ENCODE measurements at regions not wholly inside any gene's neighbourhood (a gene's known extent, or its start where the extent isn't known, plus 50 kb on each side); places are given as distances from the start of the nearest gene placed in this dataset.

DNA sequence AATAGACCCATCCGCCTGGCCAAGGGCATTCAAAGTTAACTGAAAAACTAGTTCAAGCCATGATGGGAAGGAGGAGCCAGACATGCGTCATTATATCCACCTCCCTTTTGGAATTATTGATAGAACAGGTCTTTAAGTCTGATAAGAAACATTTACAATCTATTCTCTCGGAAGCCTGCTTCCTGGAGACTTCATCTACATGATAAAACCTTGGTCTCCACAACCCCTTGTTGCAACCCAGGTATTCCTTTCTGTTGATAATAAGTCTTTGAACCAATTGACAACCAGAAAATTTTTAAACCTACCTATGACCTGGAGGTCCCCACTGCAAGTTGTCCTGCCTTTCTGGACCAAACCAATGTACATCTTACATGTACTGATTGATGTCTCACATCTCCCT is 451.3 kb downstream of the NAF1 start:
- Histone ChIP-seq H3K27ac (ENCODE audit: low read depth, low read length) (no peak overlapping the region), H3K4me1 (ENCODE audit: control insufficient read depth in 3 of 3, insufficient read depth in 3 of 3, low read length in 3 of 3) (no peaks in the 10 kb centered on the region), H3K27me3 (ENCODE audit: control insufficient read depth in 3 of 3, insufficient read depth in 3 of 3, low read length in 3 of 3) (no peaks in the 10 kb centered on the region), H3K36me3 (ENCODE audit: control insufficient read depth in 3 of 3, insufficient read depth in 3 of 3, low read length in 3 of 3) (no peaks in the 10 kb centered on the region), H3K9ac (ENCODE audit: low read depth in 1 of 3, low read length in 3 of 3) (no peak overlapping the region), H3K9me3 (ENCODE audit: control insufficient read depth in 3 of 3, low read length in 3 of 3) (no peaks in the 10 kb centered on the region), H3K4me3 (ENCODE audit: low read length in 3 of 3) (no peak overlapping the region)

DNA sequence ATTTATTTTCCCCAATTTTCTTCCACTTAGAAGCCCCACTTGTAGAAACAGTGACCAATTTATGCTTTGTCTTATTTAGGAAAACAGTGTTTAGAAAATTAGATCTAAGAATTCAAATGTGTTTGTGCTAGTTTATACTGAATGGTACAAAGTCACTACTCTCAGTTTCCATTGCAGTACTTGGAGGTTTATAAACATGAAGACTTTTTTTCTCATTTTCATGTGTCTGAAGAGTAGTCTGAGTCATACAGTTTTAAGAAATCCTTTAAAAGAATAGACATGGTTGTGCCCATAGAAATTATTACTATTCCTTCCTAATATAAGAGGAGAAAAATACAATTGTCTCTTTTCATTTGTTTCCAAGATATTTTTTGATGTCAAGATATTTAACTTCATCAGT is 458.7 kb downstream of the NAF1 start:
- Histone ChIP-seq H3K9me3 (ENCODE audit: control insufficient read depth in 3 of 3, low read length in 3 of 3) (no peaks in the 10 kb centered on the region), H3K36me3 (ENCODE audit: control insufficient read depth in 3 of 3, insufficient read depth in 3 of 3, low read length in 3 of 3) (no peaks in the 10 kb centered on the region), H3K4me3 (ENCODE audit: low read length in 3 of 3) (no peak overlapping the region), H3K9ac (ENCODE audit: low read depth in 1 of 3, low read length in 3 of 3) (no peak overlapping the region), H3K27me3 (ENCODE audit: control insufficient read depth in 3 of 3, insufficient read depth in 3 of 3, low read length in 3 of 3) (no peaks in the 10 kb centered on the region), H3K27ac (ENCODE audit: low read depth, low read length) (no peak overlapping the region), H3K4me1 (ENCODE audit: control insufficient read depth in 3 of 3, insufficient read depth in 3 of 3, low read length in 3 of 3) (no peaks in the 10 kb centered on the region)

DNA sequence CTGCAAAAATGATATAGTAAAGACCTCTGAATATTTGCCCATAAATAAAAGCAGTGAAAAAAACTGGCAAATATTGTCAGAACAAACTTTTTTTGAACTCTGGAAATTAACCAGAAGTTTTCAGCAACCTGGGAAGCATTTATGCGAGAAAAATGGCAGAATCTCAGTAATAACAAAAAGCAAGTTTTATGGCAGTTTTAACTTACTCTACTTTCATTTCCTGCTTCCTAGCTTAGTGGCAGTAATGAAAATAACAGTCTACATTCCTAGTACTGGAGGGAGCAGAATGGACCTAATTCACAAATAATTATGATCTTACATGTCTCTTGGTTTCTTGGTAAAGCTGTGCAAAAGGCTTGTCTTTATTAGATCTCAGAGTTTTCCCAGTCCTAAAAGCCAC is 460.1 kb downstream of the NAF1 start:
- H3K36me3 ChIP-seq (ENCODE audit: control insufficient read depth in 3 of 3, insufficient read depth in 3 of 3, low read length in 3 of 3), result no peaks in the 10 kb centered on the region
- H3K4me3 ChIP-seq (ENCODE audit: low read length in 3 of 3), result peak overlapping the region in 2 of 3 donors; percentile 10 to 15
- H3K4me1 ChIP-seq (ENCODE audit: control insufficient read depth in 3 of 3, insufficient read depth in 3 of 3, low read length in 3 of 3), result no peaks in the 10 kb centered on the region
- peak overlapping the region; percentile 2 to 72 (median 66) for H3K9ac ChIP-seq (ENCODE audit: low read depth in 1 of 3, low read length in 3 of 3)
- peak overlapping the region; percentile 93 for H3K27ac ChIP-seq (ENCODE audit: low read depth, low read length)
- H3K27me3 ChIP-seq (ENCODE audit: control insufficient read depth in 3 of 3, insufficient read depth in 3 of 3, low read length in 3 of 3), result no peaks in the 10 kb centered on the region
- no peaks in the 10 kb centered on the region for H3K9me3 ChIP-seq (ENCODE audit: control insufficient read depth in 3 of 3, low read length in 3 of 3)

DNA sequence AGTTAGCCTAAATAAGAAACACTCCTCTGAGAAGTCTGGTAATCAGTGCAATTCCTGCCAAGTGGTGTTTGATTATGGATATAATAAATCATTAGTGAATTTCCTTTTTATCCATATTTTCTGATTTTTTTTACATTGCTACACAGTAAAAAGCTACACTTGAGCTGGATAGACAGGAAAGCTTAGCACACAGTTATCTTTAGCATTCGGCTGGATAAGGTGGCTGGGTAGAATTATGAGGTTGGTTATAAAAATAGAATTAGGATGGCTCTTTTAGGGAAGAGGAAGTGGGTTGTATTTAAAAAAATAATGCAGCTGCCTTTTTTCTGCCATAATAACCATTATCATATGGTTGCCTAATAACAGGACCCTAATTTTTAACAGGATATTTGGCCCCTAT is 460.6 kb downstream of the NAF1 start:
- no peaks in the 10 kb centered on the region for H3K4me1 ChIP-seq (ENCODE audit: control insufficient read depth in 3 of 3, insufficient read depth in 3 of 3, low read length in 3 of 3)
- H3K27ac ChIP-seq (ENCODE audit: low read depth, low read length), result peak overlapping the region; percentile 93
- H3K27me3 ChIP-seq (ENCODE audit: control insufficient read depth in 3 of 3, insufficient read depth in 3 of 3, low read length in 3 of 3), result no peaks in the 10 kb centered on the region
- H3K4me3 ChIP-seq (ENCODE audit: low read length in 3 of 3), result peak overlapping the region; percentile 10 to 52 (median 15)
- no peaks in the 10 kb centered on the region for H3K36me3 ChIP-seq (ENCODE audit: control insufficient read depth in 3 of 3, insufficient read depth in 3 of 3, low read length in 3 of 3)
- H3K9me3 ChIP-seq (ENCODE audit: control insufficient read depth in 3 of 3, low read length in 3 of 3), result no peaks in the 10 kb centered on the region
- peak overlapping the region; percentile 36 to 72 (median 66) for H3K9ac ChIP-seq (ENCODE audit: low read depth in 1 of 3, low read length in 3 of 3)

DNA sequence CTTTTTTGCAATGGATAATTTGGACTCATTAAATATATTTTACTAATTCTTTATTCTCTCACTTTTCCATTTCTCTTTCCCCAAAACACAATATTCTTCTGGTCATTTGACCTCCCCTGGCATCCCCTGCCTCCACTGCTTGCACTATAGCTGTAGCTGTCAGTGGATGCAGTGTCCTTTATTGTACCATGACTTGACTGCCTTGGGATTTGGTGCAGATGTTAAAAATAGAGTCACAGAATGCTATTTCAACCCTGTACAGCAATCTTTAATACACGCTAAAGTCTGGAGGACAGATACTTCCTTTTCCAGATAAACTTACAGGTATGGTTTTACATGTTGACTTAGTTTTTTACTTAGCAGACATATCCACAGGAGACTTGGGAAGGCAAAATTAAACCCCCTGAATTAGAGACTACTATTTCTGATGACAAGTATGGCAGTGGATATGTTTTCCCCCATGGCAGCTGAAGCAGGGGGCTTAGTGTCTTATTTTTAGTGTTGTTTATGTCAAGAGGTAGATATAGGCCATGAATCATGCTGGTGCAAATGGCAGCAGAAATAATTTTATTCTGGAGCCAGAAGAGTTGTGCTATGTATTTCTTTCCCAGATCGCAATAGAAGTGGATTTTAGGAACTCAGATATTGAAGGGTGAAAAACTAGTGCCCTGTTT is 461.4 kb downstream of the NAF1 start:
- Histone ChIP-seq H3K27ac (ENCODE audit: low read depth, low read length) (peak overlapping the region; percentile 93), H3K36me3 (ENCODE audit: control insufficient read depth in 3 of 3, insufficient read depth in 3 of 3, low read length in 3 of 3) (no peaks in the 10 kb centered on the region), H3K9ac (ENCODE audit: low read depth in 1 of 3, low read length in 3 of 3) (peak overlapping the region; percentile 36 to 72 (median 66)), H3K4me1 (ENCODE audit: control insufficient read depth in 3 of 3, insufficient read depth in 3 of 3, low read length in 3 of 3) (no peaks in the 10 kb centered on the region), H3K4me3 (ENCODE audit: low read length in 3 of 3) (peak overlapping the region; percentile 10 to 41 (median 22)), H3K27me3 (ENCODE audit: control insufficient read depth in 3 of 3, insufficient read depth in 3 of 3, low read length in 3 of 3) (no peaks in the 10 kb centered on the region), H3K9me3 (ENCODE audit: control insufficient read depth in 3 of 3, low read length in 3 of 3) (no peaks in the 10 kb centered on the region)

DNA sequence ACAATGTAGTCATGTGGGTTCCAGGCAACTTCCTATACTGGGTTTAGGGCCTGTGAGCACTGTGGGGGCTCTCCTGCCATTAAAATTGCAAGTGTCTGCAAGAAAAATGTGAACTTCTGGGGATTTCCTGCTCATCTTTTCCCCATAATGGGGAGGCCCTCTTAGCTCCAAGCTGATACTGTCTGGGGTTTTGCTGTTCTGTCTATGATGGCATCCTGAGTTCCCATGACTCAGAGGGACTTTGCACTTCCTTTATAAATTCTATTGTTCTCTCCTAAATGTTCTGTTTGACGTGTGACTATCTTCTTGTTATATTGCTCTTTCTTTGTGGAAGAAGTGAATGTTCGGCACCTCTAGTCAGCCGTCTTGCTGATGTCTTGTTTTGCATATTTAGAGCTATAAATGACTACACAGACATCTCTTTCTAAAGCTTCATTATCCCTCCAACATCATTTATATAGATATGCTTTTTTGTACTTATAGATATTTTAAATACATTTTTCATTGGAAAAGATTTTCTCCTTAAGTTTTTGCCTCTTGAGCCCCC is 465.8 kb downstream of the NAF1 start:
- H3K27me3 ChIP-seq (ENCODE audit: control insufficient read depth in 3 of 3, insufficient read depth in 3 of 3, low read length in 3 of 3), result no peaks in the 10 kb centered on the region
- no peaks in the 10 kb centered on the region for H3K4me1 ChIP-seq (ENCODE audit: control insufficient read depth in 3 of 3, insufficient read depth in 3 of 3, low read length in 3 of 3)
- H3K4me3 ChIP-seq (ENCODE audit: low read length in 3 of 3), result no peak overlapping the region
- no peaks in the 10 kb centered on the region for H3K36me3 ChIP-seq (ENCODE audit: control insufficient read depth in 3 of 3, insufficient read depth in 3 of 3, low read length in 3 of 3)
- H3K27ac ChIP-seq (ENCODE audit: low read depth, low read length), result no peak overlapping the region
- H3K9me3 ChIP-seq (ENCODE audit: control insufficient read depth in 3 of 3, low read length in 3 of 3), result no peaks in the 10 kb centered on the region
- H3K9ac ChIP-seq (ENCODE audit: low read depth in 1 of 3, low read length in 3 of 3), result no peak overlapping the region

DNA sequence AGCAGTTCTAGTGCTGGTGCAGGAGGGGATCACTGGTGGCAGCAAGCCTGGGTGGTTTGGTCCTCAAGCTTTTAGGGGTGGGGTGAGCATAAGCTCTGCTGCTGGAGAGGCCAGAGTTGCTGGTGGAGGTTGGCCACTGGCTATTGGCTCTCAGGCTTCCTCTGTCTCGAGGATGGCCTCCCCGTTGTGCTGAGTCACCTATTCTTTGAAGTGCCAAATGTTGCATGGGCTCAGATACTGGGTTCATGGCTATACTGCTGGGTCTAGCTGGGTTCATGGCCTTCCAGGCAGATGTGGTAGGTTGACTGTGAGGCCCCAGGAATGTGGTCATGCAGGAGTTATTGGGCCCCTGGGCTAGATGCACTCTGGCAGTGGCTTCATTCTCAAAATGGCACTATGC is 466.3 kb downstream of the NAF1 start:
- H3K9ac ChIP-seq (ENCODE audit: low read depth in 1 of 3, low read length in 3 of 3), result no peak overlapping the region
- H3K4me3 ChIP-seq (ENCODE audit: low read length in 3 of 3), result no peak overlapping the region
- H3K4me1 ChIP-seq (ENCODE audit: control insufficient read depth in 3 of 3, insufficient read depth in 3 of 3, low read length in 3 of 3), result no peaks in the 10 kb centered on the region
- no peaks in the 10 kb centered on the region for H3K9me3 ChIP-seq (ENCODE audit: control insufficient read depth in 3 of 3, low read length in 3 of 3)
- H3K27ac ChIP-seq (ENCODE audit: low read depth, low read length), result no peak overlapping the region
- no peaks in the 10 kb centered on the region for H3K36me3 ChIP-seq (ENCODE audit: control insufficient read depth in 3 of 3, insufficient read depth in 3 of 3, low read length in 3 of 3)
- no peaks in the 10 kb centered on the region for H3K27me3 ChIP-seq (ENCODE audit: control insufficient read depth in 3 of 3, insufficient read depth in 3 of 3, low read length in 3 of 3)

DNA sequence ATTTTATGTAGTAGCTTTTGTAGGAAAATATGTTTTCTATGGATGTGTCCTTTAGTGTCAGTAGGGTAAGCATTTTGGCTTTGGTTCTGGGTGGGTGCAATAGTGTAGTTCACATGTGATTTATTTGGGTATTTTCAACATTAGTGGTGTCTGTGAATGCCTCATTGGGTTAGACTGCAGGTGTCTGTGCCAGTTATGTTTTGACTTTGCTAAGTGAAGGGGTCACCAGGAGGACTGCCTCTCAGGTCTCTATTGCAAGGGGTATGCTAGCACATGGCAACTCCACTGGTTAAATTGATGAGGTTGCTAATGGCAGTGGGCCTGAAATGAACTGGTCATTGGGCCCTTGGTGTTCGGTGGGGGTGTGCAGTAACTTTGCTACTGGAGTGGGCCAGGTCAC is 467.1 kb downstream of the NAF1 start:
- H3K9me3 ChIP-seq (ENCODE audit: control insufficient read depth in 3 of 3, low read length in 3 of 3), result no peaks in the 10 kb centered on the region
- no peaks in the 10 kb centered on the region for H3K36me3 ChIP-seq (ENCODE audit: control insufficient read depth in 3 of 3, insufficient read depth in 3 of 3, low read length in 3 of 3)
- no peaks in the 10 kb centered on the region for H3K27me3 ChIP-seq (ENCODE audit: control insufficient read depth in 3 of 3, insufficient read depth in 3 of 3, low read length in 3 of 3)
- no peak overlapping the region for H3K27ac ChIP-seq (ENCODE audit: low read depth, low read length)
- no peaks in the 10 kb centered on the region for H3K4me1 ChIP-seq (ENCODE audit: control insufficient read depth in 3 of 3, insufficient read depth in 3 of 3, low read length in 3 of 3)
- no peak overlapping the region for H3K9ac ChIP-seq (ENCODE audit: low read depth in 1 of 3, low read length in 3 of 3)
- H3K4me3 ChIP-seq (ENCODE audit: low read length in 3 of 3), result no peak overlapping the region

DNA sequence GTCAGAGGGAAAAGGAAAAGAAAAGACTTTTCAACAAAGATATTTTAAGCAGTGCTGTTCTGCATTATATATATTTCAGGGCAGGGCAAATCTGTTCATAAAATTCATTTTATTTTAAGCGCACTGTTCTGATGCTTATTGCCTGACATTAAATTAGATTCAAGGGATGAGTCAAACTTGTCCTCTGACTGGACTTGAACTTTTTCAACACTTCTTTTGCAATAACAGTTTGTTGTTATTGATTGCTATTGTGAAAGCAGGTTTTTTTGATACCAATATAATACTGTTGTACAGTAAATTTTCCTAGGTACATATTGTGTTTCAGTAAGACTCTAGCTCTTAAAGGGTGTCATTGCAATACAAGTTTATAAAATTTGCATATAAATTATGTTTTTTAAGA is 481.3 kb downstream of the NAF1 start:
- no peak overlapping the region for H3K9ac ChIP-seq (ENCODE audit: low read depth in 1 of 3, low read length in 3 of 3)
- no peaks in the 10 kb centered on the region for H3K27me3 ChIP-seq (ENCODE audit: control insufficient read depth in 3 of 3, insufficient read depth in 3 of 3, low read length in 3 of 3)
- no peaks in the 10 kb centered on the region for H3K36me3 ChIP-seq (ENCODE audit: control insufficient read depth in 3 of 3, insufficient read depth in 3 of 3, low read length in 3 of 3)
- H3K27ac ChIP-seq (ENCODE audit: low read depth, low read length), result no peak overlapping the region
- no peak overlapping the region for H3K4me3 ChIP-seq (ENCODE audit: low read length in 3 of 3)
- no peaks in the 10 kb centered on the region for H3K9me3 ChIP-seq (ENCODE audit: control insufficient read depth in 3 of 3, low read length in 3 of 3)
- H3K4me1 ChIP-seq (ENCODE audit: control insufficient read depth in 3 of 3, insufficient read depth in 3 of 3, low read length in 3 of 3), result no peaks in the 10 kb centered on the region

DNA sequence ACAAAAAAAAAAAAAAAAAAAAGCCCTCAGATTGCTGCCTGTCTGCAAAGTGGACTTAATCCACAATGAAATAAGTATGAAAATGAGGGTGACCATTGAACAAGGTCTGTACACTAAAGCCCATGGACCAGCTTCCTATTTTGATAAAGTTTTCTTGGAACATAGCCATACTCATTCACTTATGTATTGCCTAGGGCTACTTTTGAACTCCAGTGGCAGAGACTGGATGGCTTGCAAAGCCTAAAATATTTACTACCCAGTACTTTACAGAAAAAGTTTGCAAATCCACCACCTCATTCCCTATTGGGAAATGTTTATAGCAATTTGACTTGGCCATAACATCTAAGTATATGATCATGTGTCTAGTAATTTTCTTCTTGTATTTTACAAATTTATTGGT is 481.7 kb downstream of the NAF1 start:
- Histone ChIP-seq H3K4me3 (ENCODE audit: low read length in 3 of 3) (no peak overlapping the region), H3K36me3 (ENCODE audit: control insufficient read depth in 3 of 3, insufficient read depth in 3 of 3, low read length in 3 of 3) (no peaks in the 10 kb centered on the region), H3K4me1 (ENCODE audit: control insufficient read depth in 3 of 3, insufficient read depth in 3 of 3, low read length in 3 of 3) (no peaks in the 10 kb centered on the region), H3K9ac (ENCODE audit: low read depth in 1 of 3, low read length in 3 of 3) (no peak overlapping the region), H3K9me3 (ENCODE audit: control insufficient read depth in 3 of 3, low read length in 3 of 3) (no peaks in the 10 kb centered on the region), H3K27me3 (ENCODE audit: control insufficient read depth in 3 of 3, insufficient read depth in 3 of 3, low read length in 3 of 3) (no peaks in the 10 kb centered on the region), H3K27ac (ENCODE audit: low read depth, low read length) (no peak overlapping the region)
